ENCODE measurements at regions not wholly inside any gene's neighbourhood (a gene's known extent, or its start where the extent isn't known, plus 50 kb on each side); places are given as distances from the start of the nearest gene placed in this dataset.

- no peak overlapping the region for H3K4me3 Mint-ChIP-seq
- no peaks in the 10 kb centered on the region for H3K9me3 Mint-ChIP-seq (ENCODE audit: insufficient read depth)
- H2AFZ ChIP-seq (ENCODE audit: insufficient read depth, low read depth, low read length, poor library complexity, severe bottlenecking): no peak overlapping the region
- TF ChIP-seq EZH2 (IDR thresholded peaks at IDR 0.05; ENCODE audit: borderline replicate concordance, insufficient read depth, low read depth, low read length, poor library complexity, severe bottlenecking): no peak
- TF ChIP-seq CTCF (IDR thresholded peaks at IDR 0.05): no peak
- H3K4me1 ChIP-seq (ENCODE audit: control insufficient read depth in 2 of 2, insufficient read depth in 2 of 2, low read length in 2 of 2): no peaks in the 10 kb centered on the region
- intact Hi-C loops (cut with micrococcal nuclease): loop anchor here (10.0 kb wide), 1 partner anchor 64 kb away; no protein-coding TSS in a partner anchor
- no peak overlapping the region for H3K27ac ChIP-seq (ENCODE audit: low read length in 2 of 2)
- ChIA-PET CTCF (no interaction called here), POLR2A (no interaction called here)
- ATAC-seq (ENCODE audit: low read depth) (no peak), DNase-seq (no peak)
- no peak overlapping the region for H3K4me3 ChIP-seq (ENCODE audit: control extremely low read depth in 1 of 5, extremely low read depth in 1 of 5, insufficient read depth in 1 of 5, low read depth in 2 of 5, low read length in 4 of 5)
- H3K27me3 Mint-ChIP-seq: no peaks in the 10 kb centered on the region
- no peaks in the 10 kb centered on the region for H3K27me3 ChIP-seq (replicated peaks in 1 of 4; ENCODE audit: control extremely low read depth in 1 of 4, control insufficient read depth in 3 of 4, insufficient read depth in 4 of 4, low read length in 3 of 4)
- no peaks in the 10 kb centered on the region for H3K36me3 ChIP-seq (replicated peaks in 1 of 2; ENCODE audit: control extremely low read depth in 1 of 2, control insufficient read depth in 1 of 2, extremely low read depth in 1 of 2, insufficient read depth in 2 of 2, low read length in 1 of 2)
- H3K9me3 ChIP-seq (ENCODE audit: control extremely low read depth in 1 of 3, control insufficient read depth in 2 of 3, insufficient read depth in 1 of 3, low read length in 2 of 3): no peaks in the 10 kb centered on the region
- 100% methylated on average over 2 of the region's 3 CpGs for WGBS (ENCODE audit: insufficient coverage)
- no peaks in the 10 kb centered on the region for H3K4me1 Mint-ChIP-seq
- H3K4me2 ChIP-seq (replicated peaks; ENCODE audit: low read depth, low read length, poor library complexity, severe bottlenecking): no peak overlapping the region
- H3K9ac ChIP-seq (ENCODE audit: low read length): no peak overlapping the region
- no peaks in the 10 kb centered on the region for H3K79me2 ChIP-seq (ENCODE audit: control insufficient read depth, insufficient read depth, low read length)
- H3K27ac Mint-ChIP-seq: no peak overlapping the region
- H4K20me1 ChIP-seq (ENCODE audit: control insufficient read depth, insufficient read depth, low read length, poor library complexity, severe bottlenecking): no peaks in the 10 kb centered on the region
Observed at GRCh38 chr12:63070709-63071108, 80.3 kb downstream of the AVPR1A start.

- H3K4me1 Mint-ChIP-seq: no peaks in the 10 kb centered on the region
- WGBS (ENCODE audit: insufficient coverage): 72% methylated on average over 2 of the region's 3 CpGs
- no peaks in the 10 kb centered on the region for H3K27me3 ChIP-seq (replicated peaks in 1 of 4; ENCODE audit: control extremely low read depth in 1 of 4, control insufficient read depth in 3 of 4, insufficient read depth in 4 of 4, low read length in 3 of 4)
- ChIA-PET CTCF (interaction anchor here (1.2 kb wide), 1 partner anchor 23 kb away, joined by 3 read pairs; no protein-coding TSS in a partner anchor), POLR2A (no interaction called here)
- no peaks in the 10 kb centered on the region for H3K36me3 ChIP-seq (replicated peaks in 1 of 2; ENCODE audit: control extremely low read depth in 1 of 2, control insufficient read depth in 1 of 2, extremely low read depth in 1 of 2, insufficient read depth in 2 of 2, low read length in 1 of 2)
- intact Hi-C loops (cut with micrococcal nuclease): loop anchor here (10.0 kb wide), 1 partner anchor 65 kb away; no protein-coding TSS in a partner anchor
- TF ChIP-seq CTCF (IDR thresholded peaks at IDR 0.05) (no peak), EZH2 (IDR thresholded peaks at IDR 0.05; ENCODE audit: borderline replicate concordance, insufficient read depth, low read depth, low read length, poor library complexity, severe bottlenecking) (no peak)
- H3K27me3 Mint-ChIP-seq: no peaks in the 10 kb centered on the region
- no peaks in the 10 kb centered on the region for H4K20me1 ChIP-seq (ENCODE audit: control insufficient read depth, insufficient read depth, low read length, poor library complexity, severe bottlenecking)
- no peaks in the 10 kb centered on the region for H3K9me3 Mint-ChIP-seq (ENCODE audit: insufficient read depth)
- ATAC-seq (ENCODE audit: low read depth) (no peak), DNase-seq (no peak)
- no peak overlapping the region for H3K4me2 ChIP-seq (replicated peaks; ENCODE audit: low read depth, low read length, poor library complexity, severe bottlenecking)
- H3K9ac ChIP-seq (ENCODE audit: low read length): no peak overlapping the region
- H3K27ac ChIP-seq (ENCODE audit: low read length in 2 of 2): no peak overlapping the region
- H3K4me3 Mint-ChIP-seq: no peak overlapping the region
- no peaks in the 10 kb centered on the region for H3K4me1 ChIP-seq (ENCODE audit: control insufficient read depth in 2 of 2, insufficient read depth in 2 of 2, low read length in 2 of 2)
- no peak overlapping the region for H3K4me3 ChIP-seq (ENCODE audit: control extremely low read depth in 1 of 5, extremely low read depth in 1 of 5, insufficient read depth in 1 of 5, low read depth in 2 of 5, low read length in 4 of 5)
- H3K9me3 ChIP-seq (ENCODE audit: control extremely low read depth in 1 of 3, control insufficient read depth in 2 of 3, insufficient read depth in 1 of 3, low read length in 2 of 3): no peaks in the 10 kb centered on the region
- H3K79me2 ChIP-seq (ENCODE audit: control insufficient read depth, insufficient read depth, low read length): no peaks in the 10 kb centered on the region
- H2AFZ ChIP-seq (ENCODE audit: insufficient read depth, low read depth, low read length, poor library complexity, severe bottlenecking): no peak overlapping the region
- no peak overlapping the region for H3K27ac Mint-ChIP-seq
Observed at GRCh38 chr12:63069860-63070617, 81.0 kb downstream of the AVPR1A start.
